GM18951 (cell line): ENCODE measurements at regions not wholly inside any gene's neighbourhood (a gene's known extent, or its start where the extent isn't known, plus 50 kb on each side); places are given as distances from the start of the nearest gene placed in this dataset.
"Not testable (repeated sequence)": the region's sequence is repeated elsewhere in the genome, so short reads cannot be mapped to it uniquely, and the experiment has no call there.

Experiments
- POLR2A ChIP-seq: IDR thresholded peaks from 4 replicates; pipeline ENCODE4 v1.6.1; 2011; ENCODE audit warnings: mild to moderate bottlenecking; ENCODE audit not compliant: insufficient read length, insufficient read depth; ENCODE audit errors: extremely low read depth
- in situ Hi-C: fragments of 300-500 bp; cut with MboI; formaldehyde crosslinking; loops from one replicate; pipeline ENCODE4 v1.12.0; 2022; ENCODE audit warnings: low sequenced_read_pairs, mixed read lengths, inconsistent platforms; ENCODE audit not compliant: unreplicated experiment

DNA sequence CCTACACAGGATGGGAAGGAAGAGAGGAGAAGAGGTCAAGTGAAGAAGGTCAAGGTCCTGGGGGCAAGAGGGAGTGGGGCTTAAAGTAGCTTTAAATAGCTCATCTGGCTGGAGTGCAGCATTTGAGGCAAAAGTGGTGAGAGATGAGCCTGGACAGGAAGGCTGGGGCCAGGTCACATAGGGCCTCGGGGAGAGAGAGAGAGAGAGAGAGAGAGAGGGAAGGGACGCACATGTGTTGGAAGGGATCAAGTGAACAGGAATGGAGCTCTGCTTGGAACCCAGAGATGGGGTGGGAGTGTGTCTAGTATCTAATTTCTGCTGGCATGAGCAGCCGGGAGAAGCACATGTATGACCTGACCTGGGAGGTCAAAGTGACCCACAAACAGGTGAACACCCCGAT lies 407.5 kb downstream of the MED13L start:
- in situ Hi-C loops, result no loop called here
- no peak for TF ChIP-seq POLR2A

DNA sequence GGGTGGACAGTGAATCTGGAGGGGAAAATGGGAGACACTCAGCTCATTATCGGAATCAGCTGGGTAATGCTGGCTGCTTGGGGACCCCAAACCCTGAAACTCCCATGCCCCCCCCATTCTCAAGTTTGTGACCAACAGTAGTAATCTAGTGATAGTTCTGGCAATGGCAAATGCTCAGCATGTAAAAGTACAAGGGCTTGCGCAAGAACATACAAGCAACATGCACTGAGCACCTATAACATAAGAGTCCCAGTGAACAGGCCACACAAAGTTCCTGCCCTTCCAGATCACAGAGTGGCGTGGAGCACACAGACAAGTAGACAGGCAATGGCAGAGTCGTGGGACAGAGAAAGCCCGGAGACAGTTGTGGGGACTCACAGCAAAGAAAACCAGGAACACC lies 407.9 kb downstream of the MED13L start:
- no peak for TF ChIP-seq POLR2A
- in situ Hi-C loops, result no loop called here

DNA sequence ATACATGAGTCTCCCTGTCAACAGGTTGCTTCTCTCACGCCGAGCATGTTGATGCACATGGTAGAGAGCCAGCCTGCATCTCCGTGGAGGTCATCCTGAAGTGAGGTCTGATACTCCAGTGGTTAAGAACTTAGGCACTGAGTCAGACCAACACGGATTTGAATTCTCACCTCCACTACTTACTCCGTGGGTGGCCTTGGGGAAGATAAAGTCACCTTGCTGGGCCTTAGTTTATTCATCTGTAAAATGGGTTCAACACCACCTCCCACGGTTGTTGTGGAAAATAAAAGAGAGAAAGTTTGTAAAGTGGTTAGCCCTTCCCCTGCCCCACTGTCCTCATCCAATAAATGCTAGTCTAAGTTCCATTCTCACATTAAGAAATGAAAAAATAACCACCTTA lies 408.9 kb downstream of the MED13L start:
- in situ Hi-C loops, result no loop called here
- no peak for TF ChIP-seq POLR2A

DNA sequence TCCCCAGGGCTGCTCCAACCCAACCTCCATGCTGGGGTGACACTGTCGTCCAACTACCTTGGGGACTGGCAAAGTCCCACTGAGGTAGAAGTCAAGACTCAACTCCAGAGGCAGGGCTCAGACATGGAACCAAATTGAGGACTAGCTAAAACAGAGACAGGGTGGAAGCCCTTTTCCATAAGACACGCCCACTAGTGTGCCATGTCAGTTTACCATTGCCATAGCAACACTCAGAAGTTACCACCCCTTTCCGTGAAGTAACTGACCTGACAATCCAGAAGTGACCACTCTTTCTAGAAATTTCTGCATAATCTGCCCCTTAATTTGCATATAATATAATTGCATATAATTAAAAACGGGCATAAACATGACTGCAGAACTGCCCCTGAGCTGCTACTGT lies 409.6 kb downstream of the MED13L start:
- in situ Hi-C loops, result no loop called here
- no peak for TF ChIP-seq POLR2A

DNA sequence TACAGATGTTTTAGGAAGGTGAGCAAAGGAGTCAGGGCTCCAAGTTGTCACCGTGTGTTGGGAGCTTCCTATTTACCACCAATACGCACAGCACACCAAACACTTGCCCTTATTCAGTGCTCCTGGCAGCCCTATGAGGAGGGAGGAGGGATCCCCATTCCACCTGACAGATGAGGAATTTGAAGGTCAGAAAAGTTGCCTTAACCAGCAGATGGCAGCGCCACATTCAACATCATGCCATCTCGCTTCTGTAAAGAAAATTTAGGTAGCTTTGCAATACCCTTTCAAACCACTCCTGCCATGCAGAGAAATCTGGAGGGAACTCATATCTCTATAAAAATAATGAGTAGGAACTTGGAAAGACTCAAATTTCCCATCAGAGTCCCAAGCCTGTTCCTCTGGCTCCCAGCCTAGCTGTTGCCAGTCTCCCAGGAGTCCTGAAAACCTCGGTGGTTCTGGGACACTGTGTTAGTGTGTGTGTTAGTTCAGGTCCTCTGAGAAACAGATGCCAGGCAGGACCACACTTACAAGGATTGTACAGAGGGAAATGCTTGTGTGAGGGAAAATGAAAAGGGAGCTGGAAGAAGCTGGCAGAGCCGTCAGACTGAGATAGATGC lies 410.5 kb downstream of the MED13L start:
- in situ Hi-C loops, result no loop called here

DNA sequence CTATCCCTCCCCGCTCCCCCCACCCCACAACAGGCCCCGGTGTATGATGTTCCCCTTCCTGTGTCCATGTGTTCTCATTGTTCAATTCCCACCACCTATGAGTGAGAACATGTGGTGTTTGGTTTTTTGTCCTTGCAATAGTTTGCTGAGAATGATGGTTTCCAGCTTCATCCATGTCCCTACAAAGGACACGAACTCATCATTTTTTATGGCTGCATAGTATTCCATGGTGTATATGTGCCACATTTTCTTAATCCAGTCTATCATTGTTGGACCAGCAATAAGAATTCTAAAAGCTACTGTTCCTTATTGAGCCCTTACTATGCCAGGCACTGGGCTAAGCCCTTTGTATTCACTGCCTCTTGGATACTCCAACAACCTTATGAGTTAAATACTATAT lies 411.2 kb downstream of the MED13L start:
- in situ Hi-C loops, result not testable (repeated sequence)

More for the DNA sequence above, 410.5 kb downstream of the MED13L start:
- no peak for TF ChIP-seq POLR2A

DNA sequence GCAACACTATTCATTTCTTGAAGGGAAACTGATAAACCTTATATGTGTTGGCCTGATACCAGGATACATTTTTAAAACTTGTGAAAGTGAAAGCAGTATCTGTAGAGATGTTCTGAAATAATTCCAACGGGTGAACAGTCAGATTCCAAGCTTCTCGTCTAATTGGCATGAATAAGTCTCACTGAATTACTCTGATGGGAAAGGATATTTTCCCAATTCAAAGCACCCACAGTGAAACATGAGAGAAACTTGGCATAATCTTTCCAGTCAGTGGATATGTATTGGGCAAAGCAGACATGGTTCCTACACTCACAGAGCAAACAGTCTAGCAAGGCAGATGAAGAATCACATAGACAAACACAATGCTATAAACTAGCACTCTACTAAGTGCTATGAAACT lies 413.1 kb downstream of the MED13L start:
- in situ Hi-C loops, result no loop called here
- TF ChIP-seq POLR2A, result no peak

DNA sequence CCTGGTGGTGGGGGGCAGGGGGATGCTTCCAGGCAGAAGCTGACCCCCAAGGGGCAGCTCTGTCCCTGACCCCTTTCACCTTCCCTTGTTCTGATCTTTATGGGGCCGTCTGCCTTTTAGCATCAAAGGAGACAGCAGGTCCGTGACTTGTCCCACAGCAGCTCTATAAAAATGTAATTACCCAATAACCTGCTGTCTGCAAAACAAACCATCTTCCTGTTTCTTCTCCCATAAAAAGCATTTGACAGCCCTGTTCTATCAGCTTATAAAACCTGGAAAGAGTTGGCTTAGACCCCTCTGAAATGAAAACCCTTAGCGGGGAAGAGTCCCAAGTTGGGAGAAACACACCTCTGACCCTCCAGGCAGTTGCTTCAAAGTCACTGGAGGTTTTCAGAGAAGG lies 416.9 kb downstream of the MED13L start:
- in situ Hi-C loops, result no loop called here
- TF ChIP-seq POLR2A, result no peak

DNA sequence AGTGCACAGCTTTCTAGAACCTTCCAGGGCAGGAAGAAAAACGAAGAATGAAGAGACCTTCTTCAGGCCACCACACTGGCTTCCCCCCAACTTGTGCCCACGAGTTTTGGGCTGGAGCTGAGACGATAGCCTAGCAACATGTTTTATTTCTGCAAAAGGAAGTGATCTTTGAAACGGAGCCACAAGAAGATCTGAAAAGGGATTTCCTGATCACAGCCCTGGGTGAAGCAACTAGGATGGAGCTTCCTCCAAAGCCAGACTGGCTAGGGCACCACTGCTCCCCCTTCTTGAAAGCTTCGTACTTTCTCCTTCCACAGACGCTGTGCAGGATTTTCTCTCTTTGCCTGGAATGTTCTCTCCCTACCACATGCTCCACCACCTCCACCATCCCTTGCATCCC lies 418.3 kb downstream of the MED13L start:
- no peak for TF ChIP-seq POLR2A
- in situ Hi-C loops, result no loop called here

DNA sequence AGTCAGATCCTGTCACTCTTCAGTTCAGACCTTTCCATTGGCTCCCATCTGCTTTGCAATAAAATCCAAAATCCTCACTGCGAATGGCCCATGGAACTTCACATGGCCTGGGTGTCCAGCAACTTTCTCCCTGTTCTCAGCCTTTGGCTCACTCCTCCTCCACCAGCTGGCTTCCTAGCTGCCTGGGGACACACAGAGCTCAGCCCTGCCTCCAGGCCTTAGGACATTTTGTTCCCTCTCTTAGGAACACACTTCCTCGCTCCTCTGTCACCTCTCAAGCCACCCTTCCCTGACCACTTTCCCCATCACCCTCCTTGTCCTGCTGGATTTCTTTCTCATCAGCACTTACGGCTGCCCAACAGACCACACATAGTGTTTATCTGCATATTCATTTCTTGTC lies 419.6 kb downstream of the MED13L start:
- TF ChIP-seq POLR2A, result no peak
- in situ Hi-C loops, result no loop called here

DNA sequence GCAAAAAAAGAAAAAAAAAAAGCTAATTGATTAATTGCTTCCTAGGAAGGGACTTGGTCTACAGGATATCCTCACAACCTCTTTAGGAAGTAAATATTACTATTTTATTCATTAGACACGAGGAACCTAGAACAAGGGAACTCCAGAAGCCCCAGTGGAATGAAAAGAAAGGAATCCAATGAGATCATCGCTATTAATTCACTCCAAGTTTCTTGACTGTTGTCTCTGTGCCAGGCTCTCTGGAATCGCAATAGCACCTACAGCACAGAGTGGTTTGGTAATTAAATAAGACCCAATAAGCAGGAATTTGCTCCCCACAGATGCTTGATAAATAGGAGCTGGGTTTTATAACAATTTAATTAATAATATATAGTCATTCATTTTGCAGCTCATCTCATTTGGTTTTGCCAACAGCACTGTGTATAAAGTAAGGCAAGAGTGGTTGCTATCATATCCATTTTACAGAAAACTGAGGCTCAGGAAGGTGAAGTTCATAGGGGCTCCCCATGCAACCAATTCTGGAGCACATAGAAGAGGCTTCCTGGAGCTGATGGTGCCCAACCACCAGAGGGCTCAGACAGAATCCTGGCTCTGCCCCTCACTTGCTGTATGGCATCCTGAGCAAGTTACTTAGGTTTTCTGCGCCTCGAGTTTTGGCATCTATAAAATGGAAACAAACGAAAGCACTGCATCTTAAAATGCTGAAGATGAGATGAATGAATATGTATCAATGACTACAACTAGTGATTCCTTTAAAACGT lies 420.2 kb downstream of the MED13L start:
- TF ChIP-seq POLR2A, result no peak
- in situ Hi-C loops, result no loop called here

DNA sequence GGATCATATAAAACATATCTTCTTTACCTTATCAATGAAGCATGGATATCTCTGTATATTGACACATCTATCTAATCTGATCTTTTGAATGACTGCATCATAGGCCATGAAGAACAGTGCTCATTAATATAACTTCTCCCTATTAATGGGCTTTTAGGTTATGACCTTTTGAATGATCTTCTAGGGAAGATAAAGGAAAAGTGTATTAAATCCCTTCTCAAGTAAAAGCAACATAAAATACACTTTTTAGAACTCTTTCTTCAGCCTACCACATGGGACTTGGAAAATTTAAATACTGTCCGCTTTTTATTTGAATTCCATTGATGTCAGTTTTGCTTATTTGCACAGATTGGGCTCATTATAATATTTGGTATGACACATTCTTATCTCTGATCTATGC lies 425.4 kb downstream of the MED13L start:
- TF ChIP-seq POLR2A, result no peak
- in situ Hi-C loops, result no loop called here

DNA sequence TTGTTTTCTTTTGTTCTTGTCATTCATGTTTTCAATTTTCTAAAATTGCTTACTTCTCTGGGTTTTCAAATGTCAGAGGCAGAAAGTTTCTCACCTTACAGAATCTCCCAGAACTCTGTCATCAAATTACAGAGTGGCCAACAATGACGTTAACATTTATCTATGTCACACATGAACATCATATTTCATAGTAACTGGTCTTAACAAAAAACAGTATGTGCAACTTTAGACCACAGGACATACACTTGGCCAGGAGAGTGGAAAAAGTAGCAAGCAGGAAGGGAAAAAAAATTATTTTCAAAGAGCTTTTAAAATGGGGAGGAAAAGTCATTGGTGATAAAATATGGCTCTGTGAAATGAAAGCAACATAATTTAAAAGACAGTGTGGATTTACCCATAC lies 426.5 kb downstream of the MED13L start:
- no peak for TF ChIP-seq POLR2A
- in situ Hi-C loops, result no loop called here

DNA sequence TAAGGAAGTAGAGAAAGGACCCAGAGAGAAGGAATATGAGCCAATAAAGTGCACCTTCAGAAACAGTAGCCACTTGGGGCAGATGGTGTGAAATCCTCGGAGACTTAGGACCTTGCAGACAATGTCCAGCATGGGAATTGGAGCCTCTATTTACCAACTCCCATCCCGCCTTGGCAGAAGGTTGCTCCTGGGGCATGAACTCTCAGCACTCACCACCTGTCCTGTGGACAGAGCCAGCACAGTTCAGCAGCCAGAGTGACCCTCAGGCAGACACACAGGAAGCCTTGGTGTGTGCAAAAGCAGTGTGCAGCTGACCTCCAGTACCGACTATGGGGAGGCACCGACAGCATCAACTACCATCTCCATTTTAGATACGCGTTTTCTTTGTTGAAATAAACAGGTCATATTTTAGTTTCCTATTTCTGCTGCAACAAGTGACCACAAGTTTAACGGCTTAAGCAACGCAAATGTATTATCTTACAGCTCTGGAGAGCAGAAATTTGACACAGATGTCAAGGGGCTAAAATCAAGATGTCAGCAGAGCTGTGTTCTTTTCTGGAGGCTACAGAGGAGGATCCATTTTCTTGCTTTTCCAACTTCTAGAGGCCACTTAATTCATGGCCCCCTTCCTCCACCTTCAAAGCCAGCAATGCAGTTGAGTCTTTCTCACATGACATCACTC lies 428.1 kb downstream of the MED13L start:
- no peak for TF ChIP-seq POLR2A
- in situ Hi-C loops, result no loop called here
